Cardiac fibroblast (primary cell): ENCODE measurements at regions not wholly inside any gene's neighbourhood (a gene's known extent, or its start where the extent isn't known, plus 50 kb on each side); places are given as distances from the start of the nearest gene placed in this dataset.

Experiments
- DNase-seq, 2 donors: peaks; one replicate each; pipeline versions ENCODE4 v3.0.0 to v3.0.0-alpha.2; 2010; ENCODE audit warnings: low read depth in 2 of 2
- H3K4me3 ChIP-seq, 2 donors: replicated peaks in 1 of 2; 1 replicate in 1 of 2; 2 replicates in 1 of 2; pipeline ENCODE4 v1.5.1; 2011; ENCODE audit warnings: low read depth in 2 of 2, low read length in 2 of 2, mild to moderate bottlenecking in 2 of 2, moderate library complexity in 1 of 2
- TF ChIP-seq, protein P1 (sequence below): IDR thresholded peaks from one replicate; pipeline ENCODE4 v1.5.1; 2011; ENCODE audit warnings: low read depth, mild to moderate bottlenecking, low read length, inconsistent platforms

DNA sequence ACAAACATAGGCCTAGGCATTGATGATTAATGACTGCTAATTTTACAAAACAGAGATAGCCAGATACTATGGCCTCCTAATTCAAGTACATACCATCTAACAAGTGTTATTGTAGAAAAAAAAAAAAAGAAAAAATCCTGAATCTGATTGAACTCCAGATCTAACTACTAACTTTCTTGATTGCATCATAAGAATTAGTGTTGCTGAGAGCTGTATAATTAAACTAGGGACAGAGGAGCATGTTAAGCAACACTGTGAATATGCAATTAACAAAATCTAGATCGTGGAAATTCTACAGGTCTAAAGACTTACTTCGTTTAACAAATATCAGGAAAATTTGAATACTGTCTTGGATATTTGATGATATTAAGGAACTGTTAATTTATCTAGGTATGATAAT lies 208.3 kb upstream of the ZNF608 start:
- no peak for DNase-seq
- TF ChIP-seq, protein P1, sequence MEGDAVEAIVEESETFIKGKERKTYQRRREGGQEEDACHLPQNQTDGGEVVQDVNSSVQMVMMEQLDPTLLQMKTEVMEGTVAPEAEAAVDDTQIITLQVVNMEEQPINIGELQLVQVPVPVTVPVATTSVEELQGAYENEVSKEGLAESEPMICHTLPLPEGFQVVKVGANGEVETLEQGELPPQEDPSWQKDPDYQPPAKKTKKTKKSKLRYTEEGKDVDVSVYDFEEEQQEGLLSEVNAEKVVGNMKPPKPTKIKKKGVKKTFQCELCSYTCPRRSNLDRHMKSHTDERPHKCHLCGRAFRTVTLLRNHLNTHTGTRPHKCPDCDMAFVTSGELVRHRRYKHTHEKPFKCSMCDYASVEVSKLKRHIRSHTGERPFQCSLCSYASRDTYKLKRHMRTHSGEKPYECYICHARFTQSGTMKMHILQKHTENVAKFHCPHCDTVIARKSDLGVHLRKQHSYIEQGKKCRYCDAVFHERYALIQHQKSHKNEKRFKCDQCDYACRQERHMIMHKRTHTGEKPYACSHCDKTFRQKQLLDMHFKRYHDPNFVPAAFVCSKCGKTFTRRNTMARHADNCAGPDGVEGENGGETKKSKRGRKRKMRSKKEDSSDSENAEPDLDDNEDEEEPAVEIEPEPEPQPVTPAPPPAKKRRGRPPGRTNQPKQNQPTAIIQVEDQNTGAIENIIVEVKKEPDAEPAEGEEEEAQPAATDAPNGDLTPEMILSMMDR: no peak
- H3K4me3 ChIP-seq: no peak overlapping the region

DNA sequence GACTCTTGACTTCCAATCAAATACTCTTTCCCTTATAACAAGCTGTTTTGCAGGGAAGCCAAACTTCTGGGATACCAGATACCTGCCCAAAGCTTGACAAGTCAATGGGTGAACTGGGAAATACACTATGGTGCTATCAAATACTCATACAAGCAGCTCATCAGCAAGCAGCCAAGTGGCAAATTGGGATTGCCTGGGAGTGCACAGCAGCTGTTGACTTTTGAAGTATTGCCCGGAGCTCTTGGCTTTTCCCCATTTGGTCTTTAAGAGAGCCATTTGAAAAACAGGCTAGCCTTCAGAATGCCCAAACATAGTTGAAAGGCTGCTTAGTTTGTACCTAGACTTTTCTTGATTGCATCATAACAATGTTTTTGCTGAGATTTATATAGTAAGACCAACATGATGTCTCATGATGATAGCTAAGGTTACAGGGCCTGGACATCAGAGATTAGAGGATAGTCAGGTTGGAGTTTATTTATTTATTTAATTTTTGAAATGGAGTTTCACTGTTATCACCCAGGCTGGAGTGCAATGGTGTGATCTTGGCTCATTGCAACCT lies 210.1 kb upstream of the ZNF608 start:
- TF ChIP-seq, protein P1: no peak
- no peak for DNase-seq

DNA sequence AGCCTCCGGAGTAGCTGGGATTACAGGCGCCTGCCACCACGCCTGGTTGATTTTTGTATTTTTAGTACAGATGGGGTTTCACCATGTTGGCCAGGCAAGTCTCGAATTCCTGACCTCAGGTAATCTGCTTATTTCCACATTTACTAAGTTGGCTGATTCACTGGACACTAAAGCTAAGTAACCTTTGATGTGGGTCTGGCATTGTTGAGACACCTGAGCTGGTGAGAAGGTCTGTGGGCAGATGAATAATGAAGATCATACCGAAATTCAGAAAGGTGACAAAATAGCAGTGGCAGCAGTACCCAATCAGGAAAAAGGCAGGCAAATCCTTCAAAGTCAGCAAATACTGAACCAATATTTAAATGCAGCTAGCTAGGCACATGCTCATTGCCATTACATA lies 210.6 kb upstream of the ZNF608 start:
- no peak overlapping the region for H3K4me3 ChIP-seq
- TF ChIP-seq, protein P1: no peak
- DNase-seq: no peak

More for the DNA sequence above, 210.1 kb upstream of the ZNF608 start:
- H3K4me3 ChIP-seq: no peak overlapping the region

DNA sequence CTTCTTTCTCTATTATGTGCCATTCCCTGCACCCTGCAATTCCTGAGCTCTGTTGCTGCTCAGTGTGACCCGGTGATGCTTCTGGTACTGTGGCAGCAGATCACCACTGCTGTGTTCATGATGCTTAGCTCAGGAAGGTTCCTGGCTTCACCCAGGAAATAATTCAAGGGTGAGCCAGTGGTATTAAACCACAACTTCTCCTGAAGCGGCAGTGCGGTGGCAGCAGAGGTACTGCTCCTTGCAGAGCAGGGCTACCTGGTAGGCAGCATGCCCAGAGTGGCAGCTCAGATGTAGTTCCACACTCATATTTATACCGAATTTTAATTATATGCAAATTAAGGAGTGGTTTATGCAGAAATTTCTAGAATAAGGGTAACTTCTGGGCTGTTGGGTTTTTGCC lies 213.8 kb upstream of the ZNF608 start:
- TF ChIP-seq, protein P1: no peak
- H3K4me3 ChIP-seq: no peak overlapping the region
- no peak for DNase-seq

DNA sequence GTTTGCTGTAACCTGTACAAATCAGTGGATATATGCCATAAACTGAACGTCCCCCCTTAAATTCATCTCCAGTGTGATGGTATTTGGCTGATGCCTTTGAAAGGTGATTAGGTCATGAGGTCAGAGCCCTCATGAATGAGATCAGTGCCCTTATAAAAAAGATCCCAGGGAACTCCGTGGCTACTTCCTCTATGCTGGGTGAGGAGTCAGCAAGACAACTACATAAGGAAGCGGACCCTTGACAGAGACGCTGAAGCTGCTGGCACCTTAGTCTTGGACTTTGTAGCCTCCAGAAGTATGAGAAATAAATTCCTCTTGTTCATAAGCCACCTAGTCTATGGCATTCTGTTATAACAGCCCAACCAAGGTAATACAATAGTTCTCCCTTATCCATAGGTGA lies 215.1 kb upstream of the ZNF608 start:
- TF ChIP-seq, protein P1: no peak
- no peak overlapping the region for H3K4me3 ChIP-seq
- DNase-seq: no peak

DNA sequence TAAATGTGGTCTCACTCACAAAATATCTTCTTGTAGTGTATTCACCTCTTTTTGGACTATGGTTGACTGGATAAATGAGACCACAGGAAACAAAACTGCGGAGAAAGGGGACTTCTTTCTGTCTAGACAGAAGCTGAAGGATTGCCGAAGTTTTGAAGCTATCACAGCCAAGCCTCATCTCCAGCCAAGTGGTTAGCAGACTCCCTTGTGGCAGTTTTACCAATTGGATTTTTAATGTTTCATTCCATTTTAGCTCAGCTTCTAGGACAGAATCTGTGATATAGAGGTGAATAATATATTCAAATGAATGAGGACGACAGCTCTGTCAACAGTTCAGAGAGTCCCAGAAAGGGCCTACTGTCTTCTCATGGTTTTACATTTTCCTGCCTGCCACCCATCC lies 215.7 kb upstream of the ZNF608 start:
- H3K4me3 ChIP-seq: no peak overlapping the region
- no peak for DNase-seq
- TF ChIP-seq, protein P1: no peak

DNA sequence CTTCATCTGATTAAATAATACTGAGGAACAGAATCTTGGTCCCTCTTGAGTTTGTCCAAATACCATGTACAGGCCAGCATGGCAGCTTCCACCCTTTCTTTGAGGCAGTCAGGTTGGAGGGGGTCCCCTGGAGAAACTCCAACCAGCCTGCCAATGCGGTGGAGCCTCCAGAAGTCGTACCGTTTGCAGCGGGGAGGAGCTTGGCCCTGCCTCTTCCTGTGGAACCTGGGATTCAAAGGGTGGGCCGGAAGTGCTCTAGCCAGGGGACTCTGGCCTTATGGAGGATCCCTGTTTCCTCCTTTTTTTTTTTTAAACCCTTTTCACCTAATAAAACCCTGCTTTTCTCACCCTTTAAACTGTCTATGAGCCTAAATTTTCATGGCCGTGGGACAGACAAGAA lies 216.3 kb upstream of the ZNF608 start:
- DNase-seq: no peak
- TF ChIP-seq, protein P1: no peak
- H3K4me3 ChIP-seq: no peak overlapping the region
